NCI-H187 (cell line): ENCODE measurements at regions not wholly inside any gene's neighbourhood (a gene's known extent, or its start where the extent isn't known, plus 50 kb on each side); places are given as distances from the start of the nearest gene placed in this dataset.
"Not testable (repeated sequence)": the region's sequence is repeated elsewhere in the genome, so short reads cannot be mapped to it uniquely, and the experiment has no call there.

ENCODE experiments used
- DNase-seq, 2 experiments: peaks; one replicate each; lab custom pipeline; 2025; lab: John Stamatoyannopoulos, UW

DNA sequence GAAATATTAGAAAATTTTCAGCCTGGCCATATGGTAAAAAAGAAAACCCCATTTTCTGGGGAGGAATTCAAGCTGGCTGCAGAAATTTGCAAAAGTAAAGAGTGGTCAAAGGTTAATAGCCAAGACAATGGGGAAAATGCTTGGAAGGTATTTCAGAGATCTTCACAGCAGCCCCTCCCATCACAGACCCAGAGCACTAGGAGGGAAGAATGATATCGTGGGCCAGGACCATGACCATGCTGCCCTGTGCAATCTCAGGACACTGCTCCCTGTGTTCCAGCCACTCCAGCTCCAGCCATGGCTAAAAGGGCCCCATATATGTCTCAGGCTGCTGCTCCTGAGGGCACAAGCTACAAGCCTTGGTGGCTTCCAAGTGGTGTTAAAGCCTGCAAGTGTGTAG lies 93.9 kb upstream of the AGAP1 start:
- DNase-seq: no peak

DNA sequence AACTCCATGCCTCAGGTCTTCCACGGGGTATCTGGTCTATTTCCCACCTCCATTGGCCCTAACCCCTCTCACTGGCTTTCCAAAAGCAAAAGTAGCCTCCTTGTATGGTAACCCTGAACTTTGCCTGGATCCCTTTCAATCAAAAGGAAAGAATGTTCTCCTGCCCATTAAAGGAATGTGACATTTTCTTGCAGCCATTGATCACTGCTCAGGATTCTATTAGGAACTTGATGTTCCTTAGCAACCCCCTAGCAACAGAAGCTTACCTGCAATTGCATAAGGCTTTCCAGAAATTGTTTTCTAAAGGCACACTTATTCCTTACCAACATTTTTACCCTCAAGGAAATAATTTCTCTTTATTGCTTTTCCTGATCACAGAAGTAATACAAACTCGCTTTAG lies 91.4 kb upstream of the AGAP1 start:
- DNase-seq: no peak

DNA sequence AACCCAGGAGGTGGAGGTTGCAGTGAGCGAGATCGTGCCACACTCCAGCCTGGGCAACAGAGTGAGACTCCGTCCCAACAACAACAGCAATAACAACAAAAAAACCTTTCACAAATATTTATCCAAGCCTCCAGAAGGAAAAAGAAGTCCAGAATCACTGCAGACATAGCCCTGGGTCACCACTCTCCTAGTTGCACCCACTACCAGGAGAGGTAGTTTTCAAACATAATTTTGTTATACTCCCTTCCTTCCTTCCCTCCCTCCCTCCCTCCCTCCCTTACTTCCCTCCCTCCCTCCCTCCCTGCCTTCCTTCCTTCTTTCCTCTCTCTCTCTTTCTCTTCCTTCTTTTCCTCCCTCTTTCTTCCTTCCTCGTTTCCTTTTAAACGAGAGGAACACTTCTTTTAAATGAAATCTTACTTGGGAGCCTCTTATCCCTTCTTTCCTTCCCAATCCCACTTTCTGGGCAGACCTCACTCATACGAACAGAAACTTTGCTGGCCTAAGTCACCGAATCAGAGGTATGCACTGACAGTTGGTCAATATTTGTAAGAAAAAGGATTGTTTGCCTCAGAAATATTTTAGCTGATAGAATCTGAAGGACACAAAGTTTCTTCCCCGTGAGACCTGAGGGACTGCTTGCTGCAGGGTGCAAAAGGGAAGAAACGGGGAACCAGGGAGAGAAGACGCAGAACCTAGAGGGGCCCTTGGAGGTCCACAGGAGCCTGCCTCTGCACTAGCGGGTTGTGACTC lies 88.1 kb upstream of the AGAP1 start:
- no peak for DNase-seq

DNA sequence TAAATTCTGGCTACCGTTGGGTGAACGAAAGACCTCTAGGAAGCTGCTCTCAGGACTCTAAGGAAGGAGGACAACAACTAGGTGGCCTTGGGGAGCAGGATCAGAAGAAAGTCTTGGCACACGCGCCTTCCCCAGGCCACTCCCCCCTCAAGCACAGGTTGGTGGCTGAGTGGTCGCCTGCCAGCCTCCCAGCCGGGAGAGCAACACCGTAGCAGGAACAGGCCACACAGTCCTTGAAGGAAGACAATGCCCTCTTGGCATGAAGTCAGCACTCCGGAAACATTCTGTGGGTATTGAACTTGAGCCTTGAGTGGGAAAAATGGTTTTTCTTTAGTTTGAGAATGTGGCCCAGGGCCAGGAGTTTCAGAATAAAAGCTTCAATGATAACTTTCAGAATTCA lies 87.4 kb upstream of the AGAP1 start:
- DNase-seq: no peak

DNA sequence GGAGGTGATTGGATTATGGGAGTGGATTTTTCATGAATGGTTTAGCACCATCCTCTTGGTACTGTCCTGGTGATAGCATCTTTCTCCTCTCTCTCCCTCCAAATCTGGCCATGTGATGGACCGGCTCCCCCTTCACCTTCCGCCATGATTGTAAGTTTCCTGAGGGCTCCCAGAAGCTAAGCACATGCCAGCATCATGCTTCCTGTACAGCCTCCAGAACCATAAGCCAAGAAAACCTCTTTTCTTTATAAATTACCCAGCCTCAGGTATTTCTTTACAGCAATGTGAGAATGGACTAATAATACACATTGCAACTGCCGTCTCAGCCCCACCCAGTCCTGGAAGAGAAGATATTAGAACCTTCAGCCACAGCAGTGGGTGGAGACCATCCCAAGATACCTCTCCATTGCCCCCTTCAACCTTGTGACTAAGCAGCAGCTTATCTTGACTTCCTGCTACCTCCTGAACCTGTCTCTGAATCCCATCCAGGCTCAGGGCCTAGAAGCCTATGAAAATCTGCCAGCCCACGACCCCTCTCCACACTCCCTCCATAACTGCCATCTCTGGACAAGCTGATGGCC lies 81.8 kb upstream of the AGAP1 start:
- DNase-seq: no peak

DNA sequence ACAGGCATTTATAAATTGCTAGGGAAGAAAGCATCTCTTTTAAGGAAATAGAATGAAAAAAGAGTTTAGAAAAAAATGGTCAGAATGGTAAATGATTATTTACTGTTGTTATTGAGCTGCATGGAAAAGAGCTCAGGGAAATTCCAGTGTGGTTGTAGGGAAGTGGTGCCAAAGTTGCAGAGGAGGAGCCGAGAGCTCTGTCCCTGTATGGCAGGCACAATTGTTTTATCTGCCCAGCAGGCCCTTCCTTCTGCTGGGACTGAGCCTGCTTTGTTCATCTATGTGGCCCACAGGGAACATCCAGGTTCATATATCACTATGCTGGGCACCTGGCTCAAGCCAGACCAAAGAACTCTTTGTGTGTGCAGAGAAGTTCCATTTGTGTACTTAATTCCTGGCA lies 80.8 kb upstream of the AGAP1 start:
- DNase-seq: no peak

DNA sequence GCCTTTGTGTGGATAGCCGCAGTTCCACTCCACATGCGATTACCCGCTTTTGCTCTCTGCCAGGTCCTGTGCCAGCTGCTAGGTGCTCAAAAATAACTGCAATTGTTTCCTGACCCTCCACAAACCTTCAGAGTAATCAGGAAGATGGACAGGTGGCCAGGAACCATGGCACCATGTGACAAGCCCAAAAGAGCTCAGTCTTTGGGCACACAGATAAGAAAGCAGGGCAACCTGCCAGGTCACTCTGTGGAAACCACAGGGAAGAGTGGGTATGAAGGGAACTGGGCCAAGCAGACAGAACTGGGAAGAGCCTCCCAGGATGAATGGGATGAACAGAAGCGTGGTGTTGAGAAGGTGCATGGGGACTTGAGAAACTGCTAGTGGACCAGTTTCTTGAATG lies 79.4 kb upstream of the AGAP1 start:
- DNase-seq: no peak

DNA sequence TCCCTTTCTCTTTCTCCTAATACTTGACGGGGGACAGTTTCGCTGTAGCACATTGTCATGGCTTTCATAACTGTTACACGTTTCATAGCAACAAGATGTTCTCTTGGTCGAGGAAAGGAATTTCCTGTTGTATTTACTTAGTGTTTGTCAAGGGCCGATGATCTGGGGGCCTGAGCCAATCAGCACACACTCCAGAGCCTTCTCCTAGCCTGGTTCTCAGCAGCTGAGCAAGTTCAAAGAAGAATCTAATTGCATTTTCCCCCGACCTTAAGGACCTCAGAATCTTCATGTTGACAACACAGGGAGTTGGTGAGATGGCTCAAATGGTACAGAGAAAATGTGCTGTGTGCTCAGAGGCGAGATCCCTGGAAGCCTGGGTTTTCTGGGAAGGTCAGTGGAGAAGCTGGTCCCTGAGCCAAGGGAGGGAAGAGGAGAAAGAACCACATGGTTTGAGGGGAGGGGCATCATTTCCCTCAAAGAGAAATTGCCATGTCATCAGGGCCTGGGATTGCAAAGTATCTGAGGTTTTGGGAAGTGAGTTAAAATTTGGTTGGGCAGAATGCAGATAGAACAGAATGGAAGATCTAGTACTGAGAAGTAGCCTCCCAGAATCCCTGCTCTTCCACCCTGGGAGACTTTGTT lies 76.9 kb upstream of the AGAP1 start:
- DNase-seq: no peak

DNA sequence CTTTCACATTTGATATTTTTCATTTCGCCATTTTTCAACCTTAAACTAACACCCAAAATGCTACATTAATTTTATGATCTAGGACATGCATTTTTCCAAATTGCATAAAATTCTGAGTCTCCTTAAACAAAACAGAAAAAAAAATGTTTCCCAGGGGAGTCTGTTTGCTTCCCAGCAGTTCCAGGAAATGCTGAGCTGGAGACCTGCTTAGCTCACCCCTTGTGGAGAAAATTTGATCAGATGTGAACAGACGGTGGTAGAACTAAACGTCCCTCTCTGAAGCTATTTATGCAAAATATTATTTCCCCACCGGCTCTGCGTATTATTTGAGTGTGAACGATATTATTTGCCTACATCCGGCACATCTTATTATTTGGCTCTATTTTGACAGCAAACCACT lies 74.9 kb upstream of the AGAP1 start:
- DNase-seq: no peak

DNA sequence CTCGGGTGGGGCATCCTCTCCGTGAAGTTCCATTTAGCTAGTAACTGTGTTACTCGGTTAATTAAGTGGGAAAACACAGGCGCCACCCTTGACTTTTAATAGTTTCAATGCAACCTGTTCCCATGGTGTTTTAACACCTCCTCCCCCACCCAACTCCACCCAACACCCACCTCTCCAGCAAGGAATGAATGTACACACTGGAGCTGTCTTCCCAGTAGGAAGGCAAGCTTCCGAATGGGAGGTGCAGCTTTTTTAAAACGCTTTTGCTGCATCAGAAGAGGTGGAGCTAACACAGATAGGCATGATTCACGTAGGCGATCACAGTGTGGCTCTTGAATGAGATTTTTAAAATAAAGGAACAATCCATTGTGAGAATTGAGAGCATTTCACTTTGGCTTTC lies 73.8 kb upstream of the AGAP1 start:
- DNase-seq: no peak

DNA sequence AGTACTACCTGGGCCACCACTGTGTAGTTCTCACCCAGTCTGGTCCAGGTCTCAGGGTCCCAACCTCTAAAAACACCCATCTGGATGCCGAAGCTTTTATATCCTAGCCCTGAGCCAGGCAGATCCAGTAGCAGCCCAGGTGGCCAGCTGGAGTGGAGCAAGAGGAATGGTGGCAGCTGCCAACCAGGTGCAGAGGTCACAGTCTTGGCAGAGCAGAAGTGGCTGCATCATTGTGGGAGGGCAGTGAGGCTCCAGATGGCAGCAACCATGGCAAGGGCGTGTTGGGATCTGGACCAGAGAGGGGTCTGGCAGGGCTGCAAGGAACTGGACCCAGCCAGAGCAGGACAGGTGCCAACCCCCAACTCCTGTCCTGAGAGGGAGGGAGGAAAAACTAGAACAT lies 72.2 kb upstream of the AGAP1 start:
- DNase-seq: no peak

DNA sequence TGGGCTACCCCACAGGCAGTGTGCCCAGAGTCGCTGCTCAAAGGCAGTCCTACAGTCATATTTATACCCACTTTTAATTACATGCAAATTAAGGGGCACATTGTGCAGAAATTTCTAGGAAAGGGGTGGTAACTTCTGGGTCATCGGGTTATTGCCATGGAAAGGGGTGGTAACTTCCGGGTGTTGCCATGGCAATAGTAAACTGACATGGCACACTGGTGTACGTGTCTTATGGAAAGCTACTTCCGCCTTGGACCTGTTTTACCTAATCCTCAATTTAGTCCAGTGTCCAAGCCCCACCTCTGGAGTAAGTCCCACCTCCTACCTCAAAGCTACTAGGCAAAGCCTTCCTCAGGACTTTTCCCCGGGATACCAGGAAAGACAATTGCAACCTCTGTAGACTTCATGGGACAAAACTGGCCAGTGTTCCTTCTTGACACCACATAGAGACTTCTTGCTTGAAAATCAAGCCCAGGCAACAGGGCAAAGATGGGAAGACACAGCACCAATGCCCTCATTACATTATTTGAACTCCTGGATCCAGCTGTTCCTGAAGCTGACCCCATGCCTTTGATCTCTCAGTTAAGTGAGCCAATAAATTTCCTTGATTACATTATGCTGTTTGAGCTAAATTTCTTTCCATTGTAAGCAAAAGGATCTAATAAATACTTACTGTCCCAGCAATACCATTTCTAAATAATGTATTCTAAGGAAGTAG lies 63.3 kb upstream of the AGAP1 start:
- no peak for DNase-seq

DNA sequence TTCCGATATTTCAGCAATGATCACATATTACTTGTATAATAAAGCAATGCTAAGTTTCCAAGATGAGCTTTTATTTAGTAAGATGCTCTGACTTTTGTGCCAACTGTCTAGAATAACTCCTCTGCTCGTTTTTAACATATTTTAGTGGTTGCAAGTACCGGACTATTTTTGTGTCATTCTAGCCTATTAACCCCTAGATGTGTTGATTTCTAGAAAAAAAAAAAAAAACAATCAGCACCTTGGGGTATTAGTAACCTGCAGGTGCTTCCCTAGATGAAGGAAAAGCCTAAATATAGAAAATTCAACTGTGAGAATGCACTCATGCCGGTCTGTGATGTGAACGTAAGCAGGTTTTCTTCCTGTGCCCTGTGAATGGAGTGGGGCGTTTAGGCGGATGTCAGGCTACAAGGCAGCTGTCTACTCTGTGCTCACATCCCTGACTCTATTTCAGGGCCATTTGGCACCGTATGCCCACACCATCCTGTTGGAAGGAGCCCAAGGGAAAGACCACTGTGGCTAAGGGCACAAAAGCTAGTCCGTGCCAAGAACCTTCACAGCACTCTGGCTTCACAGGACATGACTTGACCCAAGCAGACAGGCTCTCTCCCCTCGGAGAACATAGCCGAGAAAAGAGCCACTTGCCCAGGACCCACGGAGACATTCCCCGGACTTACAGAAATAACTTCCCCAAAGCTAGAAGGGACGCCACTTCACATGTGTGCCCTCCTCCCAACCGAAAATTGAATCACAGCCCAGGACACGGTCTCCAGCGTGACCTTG lies 60.9 kb upstream of the AGAP1 start:
- no peak for DNase-seq

DNA sequence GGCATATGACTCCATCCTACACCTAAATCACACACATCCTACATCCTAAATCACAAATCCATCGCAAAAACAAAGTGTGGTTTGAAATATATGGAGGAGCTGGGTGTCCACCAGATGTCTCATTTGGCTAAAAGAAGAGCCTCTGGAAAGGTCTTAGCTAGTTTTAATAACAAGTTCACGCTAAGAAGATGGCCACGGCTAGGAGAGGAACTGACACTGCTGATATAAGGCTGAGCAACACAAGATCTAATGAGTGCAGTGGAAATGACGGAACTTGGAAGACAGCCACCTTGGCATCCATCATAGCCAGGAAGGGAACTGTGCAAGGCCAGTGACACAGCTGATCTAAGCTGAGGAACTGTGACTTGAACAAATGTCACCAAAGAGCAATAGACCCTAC lies 60.0 kb upstream of the AGAP1 start:
- DNase-seq: no peak

DNA sequence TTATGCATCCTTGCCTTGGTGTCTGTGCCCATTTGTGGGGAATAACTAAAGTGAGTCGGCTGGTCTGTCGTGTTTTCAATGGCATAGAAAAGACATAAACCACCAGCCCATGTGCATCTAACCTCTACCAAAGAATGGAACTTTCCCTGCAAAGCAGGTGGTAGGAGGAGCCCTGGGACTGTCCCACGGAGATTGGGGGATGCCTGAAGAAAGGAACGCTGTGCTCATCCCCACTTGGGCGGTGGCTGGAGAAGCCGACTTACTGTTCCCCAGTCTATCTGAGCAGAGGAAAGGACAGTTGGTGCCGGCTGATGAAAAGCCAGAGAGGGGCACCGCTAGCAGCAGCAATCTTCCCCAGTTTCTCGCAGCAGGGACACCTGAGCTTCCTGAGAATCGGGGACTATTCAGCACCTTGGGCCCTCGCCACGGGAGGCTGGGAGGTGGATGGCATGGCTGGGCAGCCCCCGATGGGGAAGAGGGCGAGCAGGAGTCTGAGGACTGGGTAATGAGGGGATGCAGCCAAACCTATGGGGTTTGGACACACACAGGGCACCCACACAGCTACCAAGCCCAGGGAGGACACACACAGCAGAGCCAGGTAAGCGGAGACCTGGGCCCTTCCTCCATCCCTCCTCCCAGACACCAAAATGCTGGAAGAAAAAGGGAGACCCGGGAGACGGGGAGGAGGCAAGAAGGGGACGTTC lies 53.7 kb upstream of the AGAP1 start:
- no peak for DNase-seq

DNA sequence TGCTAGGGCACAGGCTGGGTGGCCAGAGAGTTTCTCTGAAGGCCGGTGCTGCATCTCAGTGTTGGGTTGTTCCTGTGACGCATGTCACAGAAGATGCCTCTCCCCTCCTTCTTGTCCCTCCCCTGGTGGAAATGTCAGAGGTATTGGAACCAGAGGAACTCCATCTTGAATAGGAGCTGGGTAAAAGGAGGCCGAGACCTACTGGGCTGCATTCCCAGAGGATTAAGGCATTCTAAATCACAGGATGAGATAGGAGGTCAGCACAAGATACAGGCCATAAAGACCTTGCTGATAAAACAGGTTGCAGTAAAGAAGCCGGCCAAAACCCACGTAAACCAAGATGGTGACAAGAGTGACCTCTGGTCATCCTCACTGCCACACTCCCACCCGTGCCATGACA lies 50.3 kb upstream of the AGAP1 start:
- DNase-seq: not testable (repeated sequence)
